ENCODE measurements at regions not wholly inside any gene's neighbourhood (a gene's known extent, or its start where the extent isn't known, plus 50 kb on each side); places are given as distances from the start of the nearest gene placed in this dataset.

DNA sequence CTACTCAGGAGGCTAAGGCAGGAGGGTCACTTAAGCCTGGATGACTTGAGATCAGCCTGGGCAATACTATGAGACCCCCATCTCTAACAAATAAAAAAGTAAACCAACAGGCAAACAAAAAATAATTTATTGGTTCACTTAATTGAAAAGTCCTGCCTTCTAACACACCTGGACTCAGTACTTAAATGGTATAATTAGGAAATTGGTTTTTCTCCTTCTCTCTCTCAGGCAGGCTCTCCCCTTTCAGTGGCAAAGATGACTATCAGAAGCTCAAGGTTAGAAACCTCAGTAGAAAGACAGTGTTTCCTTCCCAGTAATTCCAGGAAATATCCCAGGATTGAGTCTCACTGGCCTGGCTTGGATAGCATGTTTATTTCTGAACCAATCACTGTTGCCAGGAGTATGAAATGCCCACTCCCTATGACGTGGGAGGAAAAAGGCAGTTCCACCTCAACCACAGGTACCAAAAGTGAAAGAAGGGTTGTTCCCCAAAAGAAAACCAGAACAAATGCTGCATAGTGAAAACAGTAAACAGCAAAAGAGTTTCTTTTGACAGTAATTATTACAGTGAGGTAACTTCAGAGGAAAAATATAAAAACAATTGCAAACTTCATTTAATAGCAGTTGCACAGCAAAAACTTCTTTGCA, 56.3 kb upstream of the SOX6 start:
- intact Hi-C loops (cut with micrococcal nuclease; ENCODE audit: unreplicated experiment), result no loop called here
- H3K4me2 ChIP-seq, result no peak overlapping the region
- H3K4me3 ChIP-seq, result no peak overlapping the region
- H4K20me1 ChIP-seq (ENCODE audit: insufficient read depth), result no peaks in the 10 kb centered on the region
- H3K9me3 ChIP-seq (ENCODE audit: insufficient read depth, low read depth), result no peaks in the 10 kb centered on the region
- H3F3A ChIP-seq (ENCODE audit: insufficient read depth, low read depth), result no peaks in the 10 kb centered on the region
- CTCF ChIA-PET, result no interaction called here
- no peaks in the 10 kb centered on the region for H3K27me3 ChIP-seq (ENCODE audit: insufficient read depth, low read depth)
- no TSS peak for BruUV-seq (replicated peaks)
- H3K9me2 ChIP-seq (ENCODE audit: insufficient read depth), result no peaks in the 10 kb centered on the region
- no peaks in the 10 kb centered on the region for H3K4me1 ChIP-seq (replicated peaks; ENCODE audit: insufficient read depth)
- no peak overlapping the region for H3K27ac ChIP-seq
- H3K79me2 ChIP-seq (ENCODE audit: low read depth), result no peaks in the 10 kb centered on the region
- no peak for DNase-seq
- POLR2A ChIA-PET (ENCODE audit: unreplicated experiment), result no interaction called here
- H2AFZ ChIP-seq, result no peak overlapping the region
- TF ChIP-seq, protein P1, sequence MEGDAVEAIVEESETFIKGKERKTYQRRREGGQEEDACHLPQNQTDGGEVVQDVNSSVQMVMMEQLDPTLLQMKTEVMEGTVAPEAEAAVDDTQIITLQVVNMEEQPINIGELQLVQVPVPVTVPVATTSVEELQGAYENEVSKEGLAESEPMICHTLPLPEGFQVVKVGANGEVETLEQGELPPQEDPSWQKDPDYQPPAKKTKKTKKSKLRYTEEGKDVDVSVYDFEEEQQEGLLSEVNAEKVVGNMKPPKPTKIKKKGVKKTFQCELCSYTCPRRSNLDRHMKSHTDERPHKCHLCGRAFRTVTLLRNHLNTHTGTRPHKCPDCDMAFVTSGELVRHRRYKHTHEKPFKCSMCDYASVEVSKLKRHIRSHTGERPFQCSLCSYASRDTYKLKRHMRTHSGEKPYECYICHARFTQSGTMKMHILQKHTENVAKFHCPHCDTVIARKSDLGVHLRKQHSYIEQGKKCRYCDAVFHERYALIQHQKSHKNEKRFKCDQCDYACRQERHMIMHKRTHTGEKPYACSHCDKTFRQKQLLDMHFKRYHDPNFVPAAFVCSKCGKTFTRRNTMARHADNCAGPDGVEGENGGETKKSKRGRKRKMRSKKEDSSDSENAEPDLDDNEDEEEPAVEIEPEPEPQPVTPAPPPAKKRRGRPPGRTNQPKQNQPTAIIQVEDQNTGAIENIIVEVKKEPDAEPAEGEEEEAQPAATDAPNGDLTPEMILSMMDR (conservative IDR thresholded peaks at IDR 0.05), result no peak
- H3K36me3 ChIP-seq (ENCODE audit: low read depth), result no peaks in the 10 kb centered on the region

DNA sequence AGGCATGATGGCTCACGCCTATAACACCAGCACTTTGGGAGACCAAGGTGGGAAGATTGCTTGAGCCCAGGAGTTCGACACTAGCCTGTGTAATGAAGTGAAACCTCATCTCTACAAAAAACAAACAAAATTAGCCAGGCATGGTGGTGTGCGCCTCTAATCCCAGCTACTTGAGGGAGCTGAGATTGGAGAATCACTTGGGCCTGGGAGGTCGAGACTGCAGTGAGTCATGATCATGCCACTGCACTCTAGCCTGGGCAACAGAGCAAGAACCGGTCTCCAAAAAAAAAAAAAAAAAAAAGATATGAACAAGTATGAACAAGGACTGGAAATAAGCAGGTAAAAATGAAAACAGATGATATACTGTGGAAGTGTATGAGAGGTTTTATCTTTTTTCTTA, 54.1 kb upstream of the SOX6 start:
- CTCF ChIA-PET, result no interaction called here

DNA sequence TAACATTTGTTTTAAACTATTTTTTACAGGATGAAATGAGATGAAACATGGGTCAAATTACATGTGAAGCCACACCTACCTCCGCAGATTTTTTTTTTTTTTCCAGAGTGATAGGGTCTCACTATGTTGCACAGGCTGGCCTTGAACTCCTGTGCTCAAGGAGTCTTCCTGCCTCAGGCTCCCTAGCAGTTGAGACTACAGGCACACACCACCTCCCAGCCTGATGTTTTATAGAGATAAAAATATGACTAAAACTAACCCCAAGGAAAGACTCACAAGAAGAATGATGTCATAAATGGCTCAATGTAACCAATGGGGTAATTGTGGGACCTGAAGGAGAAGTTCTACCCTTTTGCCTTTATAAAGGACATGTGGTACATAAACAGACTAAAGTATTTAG, 52.3 kb upstream of the SOX6 start:
- no peaks in the 10 kb centered on the region for H3K27me3 ChIP-seq (ENCODE audit: insufficient read depth, low read depth)
- intact Hi-C loops (cut with micrococcal nuclease; ENCODE audit: unreplicated experiment), result no loop called here

More for the DNA sequence above, 54.1 kb upstream of the SOX6 start:
- Histone ChIP-seq H3K4me3 (no peak overlapping the region), H4K20me1 (ENCODE audit: insufficient read depth) (no peaks in the 10 kb centered on the region), H3K4me2 (no peak overlapping the region), H3K9me3 (ENCODE audit: insufficient read depth, low read depth) (no peaks in the 10 kb centered on the region), H3K36me3 (ENCODE audit: low read depth) (no peaks in the 10 kb centered on the region), H3K27ac (no peak overlapping the region), H3K4me1 (replicated peaks; ENCODE audit: insufficient read depth) (no peaks in the 10 kb centered on the region), H2AFZ (no peak overlapping the region), H3K27me3 (ENCODE audit: insufficient read depth, low read depth) (no peaks in the 10 kb centered on the region), H3K79me2 (ENCODE audit: low read depth) (no peaks in the 10 kb centered on the region), H3F3A (ENCODE audit: insufficient read depth, low read depth) (no peaks in the 10 kb centered on the region), H3K9me2 (ENCODE audit: insufficient read depth) (no peaks in the 10 kb centered on the region)
- no TSS peak for BruUV-seq (replicated peaks)
- TF ChIP-seq, protein P1 (conservative IDR thresholded peaks at IDR 0.05), result no peak
- no peak for TF ChIP-seq EZH2 (IDR thresholded peaks at IDR 0.05; ENCODE audit: low read depth)
- no peak for DNase-seq
- intact Hi-C loops (cut with micrococcal nuclease; ENCODE audit: unreplicated experiment), result no loop called here
- POLR2A ChIA-PET (ENCODE audit: unreplicated experiment), result no interaction called here

More for the DNA sequence above, 52.3 kb upstream of the SOX6 start:
- ChIA-PET CTCF (no interaction called here), POLR2A (ENCODE audit: unreplicated experiment) (no interaction called here)
- H3K4me2 ChIP-seq, result no peak overlapping the region
- no peak for DNase-seq
- H3K9me2 ChIP-seq (ENCODE audit: insufficient read depth), result no peaks in the 10 kb centered on the region
- TF ChIP-seq, protein P1 (conservative IDR thresholded peaks at IDR 0.05), result no peak
- TF ChIP-seq EZH2 (IDR thresholded peaks at IDR 0.05; ENCODE audit: low read depth), result no peak
- H3K36me3 ChIP-seq (ENCODE audit: low read depth), result no peaks in the 10 kb centered on the region
- no peaks in the 10 kb centered on the region for H3K9me3 ChIP-seq (ENCODE audit: insufficient read depth, low read depth)
- no TSS peak for BruUV-seq (replicated peaks)
- H2AFZ ChIP-seq, result no peak overlapping the region
- H3K4me1 ChIP-seq (replicated peaks; ENCODE audit: insufficient read depth), result no peaks in the 10 kb centered on the region
- H3F3A ChIP-seq (ENCODE audit: insufficient read depth, low read depth), result no peaks in the 10 kb centered on the region
- no peak overlapping the region for H3K27ac ChIP-seq
- H4K20me1 ChIP-seq (ENCODE audit: insufficient read depth), result no peaks in the 10 kb centered on the region
- H3K79me2 ChIP-seq (ENCODE audit: low read depth), result no peaks in the 10 kb centered on the region
- H3K4me3 ChIP-seq, result no peak overlapping the region
